GM10248 (cell line): ENCODE measurements at regions not wholly inside any gene's neighbourhood (a gene's known extent, or its start where the extent isn't known, plus 50 kb on each side); places are given as distances from the start of the nearest gene placed in this dataset.

Source experiments
- CTCF ChIA-PET: fragments of 300-600 bp; sonication (Branson Sonifier 250); formaldehyde crosslinking; extraction: SDS; loops from one replicate; lab custom pipeline; 2021; ENCODE audit warnings: antibody characterized with exemption; lab: Yijun Ruan, JAX
- POLR2A ChIA-PET: fragments of 350-650 bp; sonication (Branson Sonifier 250); formaldehyde crosslinking; extraction: SDS; loops from one replicate; lab custom pipeline; 2020; ENCODE audit warnings: antibody characterized with exemption; lab: Yijun Ruan, JAX
- DNase-seq: peaks from one replicate; pipeline ENCODE4 v3.0.0; 2012; ENCODE audit errors: extremely low spot score
- CTCF ChIP-seq: IDR thresholded peaks from 2 replicates; pipeline ENCODE4 v1.5.1; 2012; ENCODE audit warnings: mild to moderate bottlenecking, low read depth; ENCODE audit errors: extremely low read depth, missing control alignments, control extremely low read depth

GRCh38 chr7:3232228-3232627 lies 68.8 kb upstream of the SDK1 start:
- ChIA-PET POLR2A (no interaction called here), CTCF (no interaction called here)
- DNase-seq: no peak
- TF ChIP-seq CTCF: no peak

- POLR2A ChIA-PET: no interaction called here
- TF ChIP-seq CTCF: no peak
- CTCF ChIA-PET: no interaction called here
- no peak for DNase-seq
Measured at GRCh38 chr7:3233301-3233700, 67.8 kb upstream of the SDK1 start.

- TF ChIP-seq CTCF: no peak
- CTCF ChIA-PET: no interaction called here
- no peak for DNase-seq
- POLR2A ChIA-PET: no interaction called here
Measured at GRCh38 chr7:3234051-3234450, 67.0 kb upstream of the SDK1 start.

GRCh38 chr7:3234851-3235250 lies 66.2 kb upstream of the SDK1 start:
- POLR2A ChIA-PET: no interaction called here

GRCh38 chr7:3235322-3235721 lies 65.7 kb upstream of the SDK1 start:
- TF ChIP-seq CTCF: no peak
- ChIA-PET POLR2A (no interaction called here), CTCF (no interaction called here)
- DNase-seq: no peak

More at GRCh38 chr7:3234851-3235250, 66.2 kb upstream of the SDK1 start:
- DNase-seq: no peak
- no peak for TF ChIP-seq CTCF
- CTCF ChIA-PET: no interaction called here

GRCh38 chr7:3236268-3236667 lies 64.8 kb upstream of the SDK1 start:
- ChIA-PET CTCF (interaction anchor here (0.9 kb wide), 1 partner anchor 8 kb away, joined by 3 read pairs; no protein-coding TSS in a partner anchor), POLR2A (no interaction called here)
- TF ChIP-seq CTCF: no peak
- DNase-seq: no peak
